Liver (tissue), 8 donors: ENCODE measurements at regions not wholly inside any gene's neighbourhood (a gene's known extent, or its start where the extent isn't known, plus 50 kb on each side); places are given as distances from the start of the nearest gene placed in this dataset.

Source experiments
- DNase-seq: peaks from one replicate; pipeline ENCODE4 v3.0.0-alpha.2; 2017; ENCODE audit warnings: low spot score
- H3K27ac ChIP-seq, 2 donors: one replicate each; pipeline ENCODE4 v1.7.0; 2013; ENCODE audit warnings: inconsistent platforms in 2 of 2, low read length in 2 of 2, control low read depth in 1 of 2, low read depth in 1 of 2, mild to moderate bottlenecking in 1 of 2
- H3K27me3 ChIP-seq, 4 donors: one replicate each; pipeline versions ENCODE4 v1.6.1 to v1.7.0; 2013; ENCODE audit warnings: low read length in 3 of 4, inconsistent platforms in 1 of 4, mild to moderate bottlenecking in 1 of 4, moderate library complexity in 1 of 4; ENCODE audit not compliant: control insufficient read depth in 4 of 4, insufficient read depth in 4 of 4
- H3K36me3 ChIP-seq, 4 donors: one replicate each; pipeline versions ENCODE4 v1.6.1 to v1.7.0; 2013; ENCODE audit warnings: low read length in 3 of 4, mild to moderate bottlenecking in 3 of 4, low read depth in 1 of 4, moderate library complexity in 1 of 4; ENCODE audit not compliant: control insufficient read depth in 4 of 4, insufficient read depth in 3 of 4
- H3K4me1 ChIP-seq, 4 donors: one replicate each; pipeline versions ENCODE4 v1.6.1 to v1.7.0; 2013; ENCODE audit warnings: low read length in 3 of 4, mild to moderate bottlenecking in 3 of 4, moderate library complexity in 1 of 4; ENCODE audit not compliant: control insufficient read depth in 4 of 4, insufficient read depth in 4 of 4
- H3K4me3 ChIP-seq, 3 donors: one replicate each; pipeline versions ENCODE4 v1.6.1 to v1.7.0; 2013; ENCODE audit warnings: low read length in 3 of 3, control low read depth in 1 of 3, low read depth in 1 of 3, mild to moderate bottlenecking in 1 of 3
- H3K9ac ChIP-seq, 2 donors: one replicate each; pipeline ENCODE4 v1.7.0; 2013; ENCODE audit warnings: low read length in 2 of 2, mild to moderate bottlenecking in 2 of 2, moderate library complexity in 2 of 2, control low read depth in 1 of 2, low read depth in 1 of 2
- H3K9me3 ChIP-seq, 4 donors: one replicate each; pipeline versions ENCODE4 v1.6.1 to v1.7.0; 2013; ENCODE audit warnings: low read length in 3 of 4; ENCODE audit not compliant: control insufficient read depth in 4 of 4
- CTCF ChIP-seq: fragments of 150-350 bp; IDR thresholded peaks from 2 replicates; pipeline ENCODE4 v1.5.1; 2017; ENCODE audit warnings: improper control_type of control experiment, low read depth, low read length; ENCODE audit not compliant: missing input control
- EGR1 ChIP-seq, 2 donors: IDR thresholded peaks; 2 replicates each; pipeline ENCODE4 v1.6.1; 2016 to 2018; ENCODE audit warnings: antibody characterized with exemption in 2 of 2, low read depth in 2 of 2
- FOXA1 ChIP-seq: IDR thresholded peaks from 2 replicates; pipeline ENCODE4 v1.6.1; 2016; ENCODE audit warnings: antibody characterized with exemption
- FOXA2 ChIP-seq: IDR thresholded peaks from 2 replicates; pipeline ENCODE4 v1.6.1; 2016; ENCODE audit warnings: antibody characterized with exemption
- GABPA ChIP-seq, 2 donors: IDR thresholded peaks in 1 of 2; conservative IDR thresholded peaks in 1 of 2; 2 replicates each; pipeline ENCODE4 v1.6.1; 2016; ENCODE audit warnings: antibody characterized with exemption in 2 of 2, mild to moderate bottlenecking in 1 of 2, moderate library complexity in 1 of 2
- HNF4A ChIP-seq, 2 donors: conservative IDR thresholded peaks; 2 replicates each; pipeline ENCODE4 v1.6.1; 2016; ENCODE audit warnings: antibody characterized with exemption in 2 of 2, mild to moderate bottlenecking in 2 of 2
- HNF4G ChIP-seq: IDR thresholded peaks from 2 replicates; pipeline ENCODE4 v1.6.1; 2016; ENCODE audit warnings: antibody characterized with exemption
- JUND ChIP-seq, 2 donors: IDR thresholded peaks; 2 replicates each; pipeline ENCODE4 v1.6.1; 2016; ENCODE audit warnings: antibody characterized with exemption in 2 of 2
- NR2F2 ChIP-seq: IDR thresholded peaks from 2 replicates; pipeline ENCODE4 v1.6.1; 2016; ENCODE audit warnings: antibody characterized with exemption
- RXRA ChIP-seq, 2 donors: IDR thresholded peaks; 2 replicates each; pipeline ENCODE4 v1.6.1; 2017 to 2018; ENCODE audit warnings: antibody characterized with exemption in 2 of 2, mild to moderate bottlenecking in 1 of 2
- SP1 ChIP-seq: IDR thresholded peaks from 2 replicates; pipeline ENCODE4 v1.6.1; 2018; ENCODE audit warnings: antibody characterized with exemption, mild to moderate bottlenecking
- TAF1 ChIP-seq: conservative IDR thresholded peaks from 2 replicates; pipeline ENCODE4 v1.6.1; 2016; ENCODE audit warnings: antibody characterized with exemption, mild to moderate bottlenecking
- YY1 ChIP-seq: IDR thresholded peaks from 2 replicates; pipeline ENCODE4 v1.6.1; 2016; ENCODE audit warnings: antibody characterized with exemption, mild to moderate bottlenecking
- WGBS: extraction: QIAGEN DNeasy Blood & Tissue Kit; methylation state at CpG from one replicate; pipeline ENCODE4 v1.1.7; 2013; 5-methylcytosine and 5-hydroxymethylcytosine counted together
- TF ChIP-seq, protein P1 (sequence below): IDR thresholded peaks from 2 replicates; pipeline ENCODE4 v1.6.1; 2016; ENCODE audit warnings: antibody characterized with exemption, mild to moderate bottlenecking
- TF ChIP-seq, protein P2 (sequence below): IDR thresholded peaks from 2 replicates; pipeline ENCODE4 v1.6.1; 2016; ENCODE audit warnings: antibody characterized with exemption
- TF ChIP-seq, protein P3 (sequence below): IDR thresholded peaks from 2 replicates; pipeline ENCODE4 v1.6.1; 2016; ENCODE audit warnings: antibody characterized with exemption
- donor health status: healthy.
- donor health status: healthy.
- donor health status: healthy.
- donor health status: healthy.
- donor health status: healthy.

GRCh38 chr16:52386694-52387093, 160.2 kb downstream of the TOX3 start:
- 82% methylated on average over 3 of the region's 3 CpGs for WGBS
- Histone ChIP-seq H3K9me3 (no peaks in the 10 kb centered on the region), H3K27ac (no peak overlapping the region), H3K27me3 (no peaks in the 10 kb centered on the region), H3K4me1 (peaks cover 2 to 6% (median 4%) of the 10 kb centered on the region in 4 donors), H3K36me3 (no peaks in the 10 kb centered on the region), H3K4me3 (no peak overlapping the region), H3K9ac (no peak overlapping the region)
- TF ChIP-seq FOXA2 (no peak), EGR1 (IDR thresholded peaks at IDR 0.05; ENCODE audit: low read depth in 2 of 2) (no peak), JUND (IDR thresholded peaks at IDR 0.05) (no peak), YY1 (no peak), NR2F2 (no peak), GABPA (IDR thresholded peaks at IDR 0.05 in 1 of 2, conservative IDR thresholded peaks at IDR 0.05 in 1 of 2) (no peak), RXRA (IDR thresholded peaks at IDR 0.05) (no peak), HNF4A (conservative IDR thresholded peaks at IDR 0.05) (no peak), FOXA1 (no peak), HNF4G (no peak)
- TF ChIP-seq, protein P1, sequence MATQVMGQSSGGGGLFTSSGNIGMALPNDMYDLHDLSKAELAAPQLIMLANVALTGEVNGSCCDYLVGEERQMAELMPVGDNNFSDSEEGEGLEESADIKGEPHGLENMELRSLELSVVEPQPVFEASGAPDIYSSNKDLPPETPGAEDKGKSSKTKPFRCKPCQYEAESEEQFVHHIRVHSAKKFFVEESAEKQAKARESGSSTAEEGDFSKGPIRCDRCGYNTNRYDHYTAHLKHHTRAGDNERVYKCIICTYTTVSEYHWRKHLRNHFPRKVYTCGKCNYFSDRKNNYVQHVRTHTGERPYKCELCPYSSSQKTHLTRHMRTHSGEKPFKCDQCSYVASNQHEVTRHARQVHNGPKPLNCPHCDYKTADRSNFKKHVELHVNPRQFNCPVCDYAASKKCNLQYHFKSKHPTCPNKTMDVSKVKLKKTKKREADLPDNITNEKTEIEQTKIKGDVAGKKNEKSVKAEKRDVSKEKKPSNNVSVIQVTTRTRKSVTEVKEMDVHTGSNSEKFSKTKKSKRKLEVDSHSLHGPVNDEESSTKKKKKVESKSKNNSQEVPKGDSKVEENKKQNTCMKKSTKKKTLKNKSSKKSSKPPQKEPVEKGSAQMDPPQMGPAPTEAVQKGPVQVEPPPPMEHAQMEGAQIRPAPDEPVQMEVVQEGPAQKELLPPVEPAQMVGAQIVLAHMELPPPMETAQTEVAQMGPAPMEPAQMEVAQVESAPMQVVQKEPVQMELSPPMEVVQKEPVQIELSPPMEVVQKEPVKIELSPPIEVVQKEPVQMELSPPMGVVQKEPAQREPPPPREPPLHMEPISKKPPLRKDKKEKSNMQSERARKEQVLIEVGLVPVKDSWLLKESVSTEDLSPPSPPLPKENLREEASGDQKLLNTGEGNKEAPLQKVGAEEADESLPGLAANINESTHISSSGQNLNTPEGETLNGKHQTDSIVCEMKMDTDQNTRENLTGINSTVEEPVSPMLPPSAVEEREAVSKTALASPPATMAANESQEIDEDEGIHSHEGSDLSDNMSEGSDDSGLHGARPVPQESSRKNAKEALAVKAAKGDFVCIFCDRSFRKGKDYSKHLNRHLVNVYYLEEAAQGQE = no peak
- TF ChIP-seq, protein P2, sequence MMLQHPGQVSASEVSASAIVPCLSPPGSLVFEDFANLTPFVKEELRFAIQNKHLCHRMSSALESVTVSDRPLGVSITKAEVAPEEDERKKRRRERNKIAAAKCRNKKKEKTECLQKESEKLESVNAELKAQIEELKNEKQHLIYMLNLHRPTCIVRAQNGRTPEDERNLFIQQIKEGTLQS = no peak
- TF ChIP-seq, protein P3, sequence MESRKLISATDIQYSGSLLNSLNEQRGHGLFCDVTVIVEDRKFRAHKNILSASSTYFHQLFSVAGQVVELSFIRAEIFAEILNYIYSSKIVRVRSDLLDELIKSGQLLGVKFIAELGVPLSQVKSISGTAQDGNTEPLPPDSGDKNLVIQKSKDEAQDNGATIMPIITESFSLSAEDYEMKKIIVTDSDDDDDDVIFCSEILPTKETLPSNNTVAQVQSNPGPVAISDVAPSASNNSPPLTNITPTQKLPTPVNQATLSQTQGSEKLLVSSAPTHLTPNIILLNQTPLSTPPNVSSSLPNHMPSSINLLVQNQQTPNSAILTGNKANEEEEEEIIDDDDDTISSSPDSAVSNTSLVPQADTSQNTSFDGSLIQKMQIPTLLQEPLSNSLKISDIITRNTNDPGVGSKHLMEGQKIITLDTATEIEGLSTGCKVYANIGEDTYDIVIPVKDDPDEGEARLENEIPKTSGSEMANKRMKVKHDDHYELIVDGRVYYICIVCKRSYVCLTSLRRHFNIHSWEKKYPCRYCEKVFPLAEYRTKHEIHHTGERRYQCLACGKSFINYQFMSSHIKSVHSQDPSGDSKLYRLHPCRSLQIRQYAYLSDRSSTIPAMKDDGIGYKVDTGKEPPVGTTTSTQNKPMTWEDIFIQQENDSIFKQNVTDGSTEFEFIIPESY = no peak
- DNase-seq = no peak

DNA sequence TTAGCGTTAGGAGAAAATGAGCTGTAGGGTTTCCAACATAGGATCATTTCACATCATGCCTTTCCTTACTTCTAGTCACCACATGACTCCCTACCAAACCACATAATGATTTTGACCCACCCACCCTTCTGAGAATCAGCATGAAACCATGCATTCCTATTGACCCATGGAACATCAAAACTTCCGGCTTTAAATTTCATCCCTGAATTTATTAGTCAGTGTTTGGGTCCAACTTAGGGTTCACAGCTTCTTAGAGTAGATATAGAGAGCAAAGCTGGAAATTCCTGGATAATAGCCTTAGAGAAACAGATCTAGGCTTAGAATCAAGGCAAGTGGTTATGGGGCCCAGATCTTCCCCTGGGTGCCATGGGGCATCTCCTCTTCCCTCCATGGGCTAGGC, 162.6 kb downstream of the TOX3 start:
- H3K4me1 ChIP-seq = peaks cover 2 to 6% (median 4%) of the 10 kb centered on the region in 4 donors
- 95% methylated on average over 2 of the region's 2 CpGs for WGBS
- H3K27ac ChIP-seq = no peak overlapping the region
- no peak for TF ChIP-seq CTCF
- TF ChIP-seq HNF4G = no peak
- no peak for TF ChIP-seq EGR1 (IDR thresholded peaks at IDR 0.05; ENCODE audit: low read depth in 2 of 2)
- no peak for TF ChIP-seq GABPA (IDR thresholded peaks at IDR 0.05 in 1 of 2, conservative IDR thresholded peaks at IDR 0.05 in 1 of 2)
- TF ChIP-seq FOXA1 = no peak
- TF ChIP-seq SP1 = no peak
- TF ChIP-seq YY1 = no peak
- TF ChIP-seq, protein P3 = no peak
- TF ChIP-seq NR2F2 = no peak
- TF ChIP-seq, protein P2 = no peak
- TF ChIP-seq TAF1 = no peak
- TF ChIP-seq, protein P1 = no peak
- DNase-seq = no peak
- no peak overlapping the region for H3K9ac ChIP-seq
- no peaks in the 10 kb centered on the region for H3K9me3 ChIP-seq
- H3K27me3 ChIP-seq = no peaks in the 10 kb centered on the region
- H3K4me3 ChIP-seq = no peak overlapping the region
- no peaks in the 10 kb centered on the region for H3K36me3 ChIP-seq
